MM.1S (cell line): ENCODE measurements at regions not wholly inside any gene's neighbourhood (a gene's known extent, or its start where the extent isn't known, plus 50 kb on each side); places are given as distances from the start of the nearest gene placed in this dataset.

Source experiments
- DNase-seq: peaks from one replicate; pipeline ENCODE4 v3.0.0-alpha.2; 2015
- H2AFZ ChIP-seq: fragments of 300-600 bp; sonication (generic); 2 replicates; pipeline ENCODE4 v1.6.0; 2016; ENCODE audit warnings: antibody characterized with exemption, low read length
- H3F3A ChIP-seq: fragments of 300-600 bp; sonication (generic); 2 replicates; pipeline ENCODE4 v1.6.1; 2016; ENCODE audit warnings: mild to moderate bottlenecking, antibody characterized with exemption, low read length, moderate library complexity, mixed read lengths; ENCODE audit not compliant: insufficient read depth
- H3K27ac ChIP-seq: fragments of 300-600 bp; sonication (generic); 2 replicates; pipeline ENCODE4 v1.5.1; 2016; ENCODE audit warnings: mild to moderate bottlenecking, low read length
- H3K27me3 ChIP-seq: fragments of 300-600 bp; sonication (generic); replicated peaks from 2 replicates; pipeline ENCODE4 v1.6.0; 2016; ENCODE audit warnings: low read length; ENCODE audit not compliant: insufficient read depth
- H3K36me3 ChIP-seq: fragments of 300-600 bp; sonication (generic); replicated peaks from 2 replicates; pipeline ENCODE4 v1.6.1; 2016; ENCODE audit warnings: mild to moderate bottlenecking, low read length, mixed read lengths; ENCODE audit not compliant: insufficient read depth
- H3K4me1 ChIP-seq: fragments of 300-600 bp; sonication (generic); 2 replicates; pipeline ENCODE4 v1.6.1; 2016; ENCODE audit warnings: low read length, mixed read lengths
- H3K4me2 ChIP-seq: fragments of 300-600 bp; sonication (generic); 2 replicates; pipeline ENCODE4 v1.6.0; 2016; ENCODE audit warnings: low read depth, low read length
- H3K4me3 ChIP-seq: fragments of 300-600 bp; sonication (generic); 2 replicates; pipeline ENCODE4 v1.5.1; 2016; ENCODE audit warnings: low read length, mixed read lengths
- H3K79me2 ChIP-seq: fragments of 300-600 bp; sonication (generic); 2 replicates; pipeline ENCODE4 v1.6.1; 2016; ENCODE audit warnings: mixed run types, low read length, mixed read lengths
- H3K9ac ChIP-seq: fragments of 300-600 bp; sonication (generic); 2 replicates; pipeline ENCODE4 v1.6.1; 2016; ENCODE audit warnings: low read length, mixed read lengths
- H3K9me2 ChIP-seq: fragments of 300-600 bp; sonication (generic); replicated peaks from 2 replicates; pipeline ENCODE4 v1.6.1; 2016; ENCODE audit warnings: mild to moderate bottlenecking, low read length, mixed read lengths; ENCODE audit not compliant: insufficient read depth
- H3K9me3 ChIP-seq: fragments of 300-600 bp; sonication (generic); replicated peaks from 2 replicates; pipeline ENCODE4 v1.6.1; 2016; ENCODE audit warnings: mild to moderate bottlenecking, low read length, mixed read lengths; ENCODE audit not compliant: insufficient read depth
- H4K20me1 ChIP-seq: fragments of 300-600 bp; sonication (generic); 2 replicates; pipeline ENCODE4 v1.6.1; 2016; ENCODE audit warnings: mild to moderate bottlenecking, low read length, moderate library complexity, mixed read lengths; ENCODE audit not compliant: insufficient read depth
- CTCF ChIP-seq: fragments of 300-600 bp; sonication (generic); IDR thresholded peaks from 2 replicates; pipeline ENCODE4 v1.5.1; 2016; ENCODE audit warnings: antibody characterized with exemption, low read length, mixed read lengths
- EZH2 ChIP-seq: fragments of 300-600 bp; sonication (generic); optimal IDR thresholded peaks from 2 replicates; pipeline ENCODE3; 2017; ENCODE audit warnings: low read depth, mild to moderate bottlenecking, antibody characterized with exemption, low read length, mixed read lengths
- EZH2phosphoT487 ChIP-seq: fragments of 300-600 bp; sonication (generic); IDR thresholded peaks from 2 replicates; pipeline ENCODE4 v1.6.1; 2018; ENCODE audit warnings: antibody characterized with exemption, low read length

- no peaks in the 10 kb centered on the region for H4K20me1 ChIP-seq
- no peaks in the 10 kb centered on the region for H3K9me3 ChIP-seq
- TF ChIP-seq EZH2 = no peak
- TF ChIP-seq CTCF = no peak
- TF ChIP-seq EZH2phosphoT487 = no peak
- H3F3A ChIP-seq = no peaks in the 10 kb centered on the region
- H3K27me3 ChIP-seq = no peaks in the 10 kb centered on the region
- no peak overlapping the region for H3K27ac ChIP-seq
- H3K4me3 ChIP-seq = no peak overlapping the region
- H3K36me3 ChIP-seq = no peaks in the 10 kb centered on the region
- no peaks in the 10 kb centered on the region for H3K9me2 ChIP-seq
- no peaks in the 10 kb centered on the region for H3K4me1 ChIP-seq
- no peak for DNase-seq
- H2AFZ ChIP-seq = no peak overlapping the region
- H3K4me2 ChIP-seq = no peak overlapping the region
- no peaks in the 10 kb centered on the region for H3K79me2 ChIP-seq
- H3K9ac ChIP-seq = no peak overlapping the region
Observed at GRCh38 chr18:25805323-25805722, 285.1 kb downstream of the SS18 start.

GRCh38 chr18:25799231-25799630 is 291.2 kb downstream of the SS18 start:
- H3F3A ChIP-seq = no peaks in the 10 kb centered on the region
- no peak overlapping the region for H3K4me3 ChIP-seq
- no peaks in the 10 kb centered on the region for H3K9me2 ChIP-seq
- H3K4me2 ChIP-seq = no peak overlapping the region
- no peaks in the 10 kb centered on the region for H4K20me1 ChIP-seq
- TF ChIP-seq CTCF = no peak
- TF ChIP-seq EZH2 = no peak
- TF ChIP-seq EZH2phosphoT487 = no peak
- no peak overlapping the region for H3K27ac ChIP-seq
- H3K36me3 ChIP-seq = no peaks in the 10 kb centered on the region
- H3K27me3 ChIP-seq = no peaks in the 10 kb centered on the region
- no peaks in the 10 kb centered on the region for H3K4me1 ChIP-seq
- H3K9me3 ChIP-seq = no peaks in the 10 kb centered on the region
- no peak overlapping the region for H3K9ac ChIP-seq
- DNase-seq = no peak
- H2AFZ ChIP-seq = no peak overlapping the region
- no peaks in the 10 kb centered on the region for H3K79me2 ChIP-seq

- Histone ChIP-seq H3K9me2 (no peaks in the 10 kb centered on the region), H3K36me3 (no peaks in the 10 kb centered on the region), H3K79me2 (no peaks in the 10 kb centered on the region), H3K27me3 (no peaks in the 10 kb centered on the region), H3K9ac (no peak overlapping the region), H3K27ac (no peak overlapping the region), H4K20me1 (no peaks in the 10 kb centered on the region), H2AFZ (no peak overlapping the region), H3K4me1 (no peaks in the 10 kb centered on the region), H3K4me2 (no peak overlapping the region), H3K4me3 (no peak overlapping the region), H3K9me3 (no peaks in the 10 kb centered on the region), H3F3A (no peaks in the 10 kb centered on the region)
- TF ChIP-seq EZH2phosphoT487 = no peak
- no peak for TF ChIP-seq EZH2
- TF ChIP-seq CTCF = no peak
- no peak for DNase-seq
Observed at GRCh38 chr18:25798046-25798445, 292.4 kb downstream of the SS18 start.

GRCh38 chr18:25795213-25795612 is 295.2 kb downstream of the SS18 start:
- H3K27ac ChIP-seq = no peak overlapping the region
- DNase-seq = no peak

More at GRCh38 chr18:25795213-25795612, 295.2 kb downstream of the SS18 start:
- Histone ChIP-seq H3K27me3 (no peaks in the 10 kb centered on the region), H3K9me2 (no peaks in the 10 kb centered on the region), H3K9ac (no peak overlapping the region), H3K9me3 (no peaks in the 10 kb centered on the region), H3K79me2 (no peaks in the 10 kb centered on the region), H3K4me3 (no peak overlapping the region), H3K4me2 (no peak overlapping the region), H3K4me1 (no peaks in the 10 kb centered on the region), H2AFZ (no peak overlapping the region), H4K20me1 (no peaks in the 10 kb centered on the region), H3K36me3 (no peaks in the 10 kb centered on the region), H3F3A (no peaks in the 10 kb centered on the region)
- no peak for TF ChIP-seq EZH2phosphoT487
- no peak for TF ChIP-seq EZH2
- TF ChIP-seq CTCF = no peak
